Psoas muscle (tissue), 7 donors: ENCODE measurements at regions not wholly inside any gene's neighbourhood (a gene's known extent, or its start where the extent isn't known, plus 50 kb on each side); places are given as distances from the start of the nearest gene placed in this dataset.
A peak's percentile ranks its signal among the peaks of the same experiment; 100 is the strongest.

Experiments
- ATAC-seq, 4 donors: fragments of 200-7000 bp; cut with Tn5 transposase; one replicate each; pipeline ENCODE4 v1.9.1; 2020; ENCODE audit warnings: moderate library complexity in 3 of 4, mild to moderate bottlenecking in 2 of 4
- DNase-seq, 2 donors: peaks; one replicate each; pipeline ENCODE4 v3.0.0-alpha.2; 2020
- H3K27ac ChIP-seq: fragments of 200-600 bp; one replicate; pipeline ENCODE4 v1.8.0; 2022
- H3K27me3 ChIP-seq, 3 donors: fragments of 200-600 bp in 1 of 3; one replicate each; pipeline versions ENCODE4 v1.6.1 to v1.8.0; 2013 to 2022; ENCODE audit warnings: low read length in 2 of 3, mild to moderate bottlenecking in 2 of 3, moderate library complexity in 1 of 3; ENCODE audit not compliant: insufficient read depth in 3 of 3
- H3K36me3 ChIP-seq, 2 donors: fragments of 200-600 bp in 1 of 2; one replicate each; pipeline versions ENCODE4 v1.6.1 to v1.8.0; 2013 to 2022; ENCODE audit warnings: low read depth in 1 of 2, mild to moderate bottlenecking in 1 of 2, moderate library complexity in 1 of 2; ENCODE audit not compliant: insufficient read depth in 1 of 2
- H3K4me1 ChIP-seq: fragments of 200-600 bp; one replicate; pipeline ENCODE4 v1.8.0; 2022
- H3K4me3 ChIP-seq: fragments of 200-600 bp; one replicate; pipeline ENCODE4 v1.8.0; 2022; ENCODE audit warnings: mild to moderate bottlenecking
- H3K9me3 ChIP-seq: fragments of 200-600 bp; one replicate; pipeline ENCODE4 v1.8.0; 2022
- WGBS, 3 donors: extraction: QIAGEN DNeasy Blood & Tissue Kit; methylation state at CpG; one replicate each; pipeline versions ENCODE4 v1.1.6 to v1.1.7; 2013; 5-methylcytosine and 5-hydroxymethylcytosine counted together
- intact Hi-C, 2 donors: fragments of 100-400 bp; cut with DNase I; formaldehyde crosslinking; loops; one replicate each; pipeline versions ENCODE4 v1.11.0 to v1.14.2; 2022
- TF ChIP-seq, protein P1 (sequence below): fragments of 200-600 bp; IDR thresholded peaks from one replicate; pipeline ENCODE4 v1.8.0; 2022; ENCODE audit warnings: antibody characterized with exemption
- donor health status: healthy with polysubstance abuse.
- donor health status: DM: no; HTN: no; CAD: no; lungs with moderate emphysema.
- donor health status: Bipolar disorder and iron deficiency.
- donor health status: healthy.
- donor health status: DM: yes; HTN: yes; CAD: no.
- donor health status: DM: no; HTN: no; CAD: no.
- donor health status: DM: yes; HTN: yes; CAD: no.

DNA sequence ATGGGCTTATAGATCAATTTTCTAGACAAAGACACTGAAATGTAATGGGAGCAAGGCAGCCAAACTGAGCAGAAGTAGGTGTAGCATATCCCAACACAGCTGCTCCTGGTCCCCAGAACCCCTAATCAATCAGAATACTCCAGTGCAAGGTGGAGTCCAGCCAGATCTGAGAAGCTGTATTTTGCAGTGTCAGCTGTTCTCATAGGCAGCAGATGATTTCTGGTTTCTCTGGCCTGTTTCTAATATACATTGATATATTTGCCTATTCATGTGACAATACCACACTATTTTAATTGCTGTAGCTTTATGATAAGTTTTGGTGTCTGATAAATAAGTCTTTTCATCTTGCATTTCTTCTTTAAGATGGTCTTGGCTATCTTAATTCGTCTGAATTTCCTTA lies 117.4 kb upstream of the STARD3NL start:
- 85 to 95% (median 89%) methylated on average over 1 of the region's 1 CpG for WGBS, 3 donors
- Histone ChIP-seq H3K36me3 (no peaks in the 10 kb centered on the region), H3K27ac (no peak overlapping the region), H3K9me3 (no peaks in the 10 kb centered on the region), H3K4me1 (no peaks in the 10 kb centered on the region), H3K27me3 (no peaks in the 10 kb centered on the region), H3K4me3 (no peak overlapping the region)
- intact Hi-C loops, result no loop called here
- no peak for DNase-seq
- no peak for ATAC-seq
- TF ChIP-seq, protein P1, sequence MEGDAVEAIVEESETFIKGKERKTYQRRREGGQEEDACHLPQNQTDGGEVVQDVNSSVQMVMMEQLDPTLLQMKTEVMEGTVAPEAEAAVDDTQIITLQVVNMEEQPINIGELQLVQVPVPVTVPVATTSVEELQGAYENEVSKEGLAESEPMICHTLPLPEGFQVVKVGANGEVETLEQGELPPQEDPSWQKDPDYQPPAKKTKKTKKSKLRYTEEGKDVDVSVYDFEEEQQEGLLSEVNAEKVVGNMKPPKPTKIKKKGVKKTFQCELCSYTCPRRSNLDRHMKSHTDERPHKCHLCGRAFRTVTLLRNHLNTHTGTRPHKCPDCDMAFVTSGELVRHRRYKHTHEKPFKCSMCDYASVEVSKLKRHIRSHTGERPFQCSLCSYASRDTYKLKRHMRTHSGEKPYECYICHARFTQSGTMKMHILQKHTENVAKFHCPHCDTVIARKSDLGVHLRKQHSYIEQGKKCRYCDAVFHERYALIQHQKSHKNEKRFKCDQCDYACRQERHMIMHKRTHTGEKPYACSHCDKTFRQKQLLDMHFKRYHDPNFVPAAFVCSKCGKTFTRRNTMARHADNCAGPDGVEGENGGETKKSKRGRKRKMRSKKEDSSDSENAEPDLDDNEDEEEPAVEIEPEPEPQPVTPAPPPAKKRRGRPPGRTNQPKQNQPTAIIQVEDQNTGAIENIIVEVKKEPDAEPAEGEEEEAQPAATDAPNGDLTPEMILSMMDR, result no peak

DNA sequence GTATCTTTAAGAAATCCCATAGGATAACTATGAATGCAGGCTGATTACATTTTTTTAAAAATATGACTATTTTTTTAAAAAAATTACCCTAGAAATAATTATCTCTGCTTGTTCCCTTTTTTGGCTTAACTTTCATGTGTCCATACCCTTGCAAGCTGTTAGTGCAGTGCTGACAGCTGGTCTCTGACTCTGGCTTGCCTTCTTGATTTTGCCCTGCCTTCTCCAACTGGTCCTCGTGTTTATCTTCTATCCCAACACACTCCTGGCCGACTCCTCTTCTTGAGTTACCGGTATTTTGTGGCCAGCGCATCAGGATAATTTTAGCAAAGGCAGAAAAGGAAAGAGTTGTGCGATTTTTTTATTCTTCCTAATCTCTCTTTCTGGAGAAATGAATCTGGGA lies 111.7 kb upstream of the STARD3NL start:
- no peak for DNase-seq
- 32 to 52% (median 37%) methylated on average over 5 of the region's 5 CpGs for WGBS, 3 donors
- Histone ChIP-seq H3K27ac (no peak overlapping the region), H3K4me1 (no peaks in the 10 kb centered on the region), H3K27me3 (no peaks in the 10 kb centered on the region), H3K36me3 (no peaks in the 10 kb centered on the region), H3K9me3 (no peaks in the 10 kb centered on the region), H3K4me3 (no peak overlapping the region)
- intact Hi-C loops, result no loop called here
- no peak for ATAC-seq
- TF ChIP-seq, protein P1, result no peak

DNA sequence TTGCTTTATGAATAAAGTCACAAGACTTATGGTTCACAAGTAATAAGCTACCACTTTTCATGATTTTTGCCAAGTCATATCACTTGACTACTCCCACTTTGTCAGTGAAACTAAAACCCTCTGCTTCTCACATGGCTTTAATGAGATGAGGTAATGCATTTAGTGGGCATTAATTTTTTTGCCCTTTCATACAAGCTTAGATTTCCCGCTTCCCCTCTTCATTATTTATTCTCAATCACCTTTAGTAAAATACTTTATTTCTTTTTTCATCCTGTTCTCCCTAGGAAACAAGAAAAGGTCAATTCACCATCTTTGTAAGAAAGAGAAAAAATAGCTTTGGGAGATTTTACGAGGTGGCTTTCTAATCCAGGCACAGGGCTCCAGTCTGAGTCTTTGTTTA lies 109.6 kb upstream of the STARD3NL start:
- Histone ChIP-seq H3K4me3 (no peak overlapping the region), H3K27ac (no peak overlapping the region), H3K4me1 (no peaks in the 10 kb centered on the region), H3K36me3 (no peaks in the 10 kb centered on the region), H3K9me3 (no peaks in the 10 kb centered on the region), H3K27me3 (no peaks in the 10 kb centered on the region)
- intact Hi-C loops, result no loop called here
- 72 to 87% (median 82%) methylated on average over 2 of the region's 2 CpGs for WGBS, 3 donors
- ATAC-seq, result no peak
- TF ChIP-seq, protein P1, result no peak
- DNase-seq, result no peak

DNA sequence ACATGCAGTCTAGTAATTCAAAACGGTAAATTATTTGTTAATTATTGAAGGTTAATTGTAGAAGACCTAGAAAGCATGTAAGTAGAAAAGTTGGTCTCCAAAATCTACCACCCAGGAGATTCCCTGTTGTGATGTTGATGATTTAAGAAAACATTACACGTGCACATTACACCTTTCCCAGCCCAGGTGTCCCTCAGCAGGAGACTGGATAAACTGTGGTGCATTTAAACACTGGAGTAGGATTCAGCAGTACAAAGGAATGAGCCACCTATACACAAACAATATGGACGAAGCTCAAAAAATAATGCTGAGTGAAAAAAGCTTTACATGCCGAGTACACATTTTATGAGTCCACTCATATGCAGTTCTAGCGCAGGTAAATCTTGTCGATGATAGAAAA lies 109.0 kb upstream of the STARD3NL start:
- no peak overlapping the region for H3K27ac ChIP-seq
- 86 to 89% (median 88%) methylated on average over 6 of the region's 6 CpGs for WGBS, 3 donors
- DNase-seq (no peak), ATAC-seq (no peak)
- no peaks in the 10 kb centered on the region for H3K27me3 ChIP-seq
- H3K4me3 ChIP-seq, result no peak overlapping the region
- TF ChIP-seq, protein P1, result no peak
- no peaks in the 10 kb centered on the region for H3K9me3 ChIP-seq
- intact Hi-C loops, result no loop called here
- no peaks in the 10 kb centered on the region for H3K4me1 ChIP-seq
- no peaks in the 10 kb centered on the region for H3K36me3 ChIP-seq

DNA sequence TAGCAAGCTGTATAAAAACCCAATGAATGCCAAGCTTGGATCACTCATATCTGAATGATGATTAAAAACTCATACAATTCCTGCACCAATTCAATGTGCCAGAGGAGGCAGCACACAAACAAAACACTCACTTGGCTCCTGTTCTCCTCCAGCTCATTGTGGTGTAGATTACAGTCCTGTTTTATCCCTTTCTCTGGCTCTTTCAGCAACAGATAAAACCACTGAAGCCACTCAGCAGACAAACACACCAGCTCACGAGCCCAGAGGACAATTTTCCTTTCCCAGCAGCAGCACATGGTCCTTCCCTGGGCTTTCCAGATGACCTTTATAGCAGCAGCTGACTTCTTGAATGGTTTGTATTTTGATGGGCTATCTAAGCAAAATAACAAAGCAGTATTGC lies 107.3 kb upstream of the STARD3NL start:
- DNase-seq (no peak), ATAC-seq (peak in 2 of 4 donors; percentile 28 to 61)
- 4 to 17% (median 8%) methylated on average over 1 of the region's 1 CpG for WGBS, 3 donors
- H3K27me3 ChIP-seq, result no peaks in the 10 kb centered on the region
- intact Hi-C loops, result no loop called here
- H3K4me1 ChIP-seq, result no peaks in the 10 kb centered on the region
- H3K36me3 ChIP-seq, result no peaks in the 10 kb centered on the region
- no peak overlapping the region for H3K27ac ChIP-seq
- TF ChIP-seq, protein P1, result peak; percentile 32
- no peaks in the 10 kb centered on the region for H3K9me3 ChIP-seq
- no peak overlapping the region for H3K4me3 ChIP-seq
